ENCODE measurements at regions not wholly inside any gene's neighbourhood (a gene's known extent, or its start where the extent isn't known, plus 50 kb on each side); places are given as distances from the start of the nearest gene placed in this dataset.
A peak's percentile ranks its signal among the peaks of the same experiment; 100 is the strongest.
"Not testable (repeated sequence)": the region's sequence is repeated elsewhere in the genome, so short reads cannot be mapped to it uniquely, and the experiment has no call there.

DNA sequence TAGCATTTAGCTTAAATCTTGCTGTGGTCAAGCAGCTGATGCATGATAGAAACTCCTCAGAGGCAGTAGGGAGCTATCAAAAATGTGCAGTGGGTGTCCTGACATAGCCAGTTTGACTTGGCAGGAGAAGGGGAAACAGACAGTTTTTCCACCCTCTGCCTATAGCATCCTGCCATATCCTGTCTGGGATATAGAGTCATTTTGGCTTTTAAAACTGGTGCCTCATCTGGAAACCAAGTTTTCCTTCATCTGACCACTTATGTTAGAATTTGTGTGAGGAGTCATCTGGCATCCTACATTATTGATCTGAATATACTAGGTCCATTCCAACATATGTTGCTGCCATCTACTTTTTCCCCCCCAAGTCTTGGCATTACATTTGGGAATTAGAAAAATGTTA is 284.1 kb downstream of the CD109 start:
- H3K36me3 Mint-ChIP-seq, result no peaks in the 10 kb centered on the region
- peaks cover 8 to 11% of the 10 kb centered on the region in 2 donors for H3K9me3 Mint-ChIP-seq
- H3K27me3 Mint-ChIP-seq (ENCODE audit: low read depth in 2 of 2), result peaks cover 0 to 2% of the 10 kb centered on the region in 2 donors
- no peak overlapping the region for H3K27ac ChIP-seq (ENCODE audit: low read length)
- TF ChIP-seq, protein P1, sequence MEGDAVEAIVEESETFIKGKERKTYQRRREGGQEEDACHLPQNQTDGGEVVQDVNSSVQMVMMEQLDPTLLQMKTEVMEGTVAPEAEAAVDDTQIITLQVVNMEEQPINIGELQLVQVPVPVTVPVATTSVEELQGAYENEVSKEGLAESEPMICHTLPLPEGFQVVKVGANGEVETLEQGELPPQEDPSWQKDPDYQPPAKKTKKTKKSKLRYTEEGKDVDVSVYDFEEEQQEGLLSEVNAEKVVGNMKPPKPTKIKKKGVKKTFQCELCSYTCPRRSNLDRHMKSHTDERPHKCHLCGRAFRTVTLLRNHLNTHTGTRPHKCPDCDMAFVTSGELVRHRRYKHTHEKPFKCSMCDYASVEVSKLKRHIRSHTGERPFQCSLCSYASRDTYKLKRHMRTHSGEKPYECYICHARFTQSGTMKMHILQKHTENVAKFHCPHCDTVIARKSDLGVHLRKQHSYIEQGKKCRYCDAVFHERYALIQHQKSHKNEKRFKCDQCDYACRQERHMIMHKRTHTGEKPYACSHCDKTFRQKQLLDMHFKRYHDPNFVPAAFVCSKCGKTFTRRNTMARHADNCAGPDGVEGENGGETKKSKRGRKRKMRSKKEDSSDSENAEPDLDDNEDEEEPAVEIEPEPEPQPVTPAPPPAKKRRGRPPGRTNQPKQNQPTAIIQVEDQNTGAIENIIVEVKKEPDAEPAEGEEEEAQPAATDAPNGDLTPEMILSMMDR (IDR thresholded peaks at IDR 0.05), result no peak
- DNase-seq (no peak), ATAC-seq (no peak)
- H3K4me3 Mint-ChIP-seq, result no peak overlapping the region
- no peak overlapping the region for H3K4me3 ChIP-seq (ENCODE audit: low read length)
- H3K4me1 Mint-ChIP-seq, result no peaks in the 10 kb centered on the region
- H3K4me1 ChIP-seq (ENCODE audit: control insufficient read depth, insufficient read depth, low read length), result no peaks in the 10 kb centered on the region
- no peaks in the 10 kb centered on the region for H3K27me3 ChIP-seq (ENCODE audit: control insufficient read depth, insufficient read depth, low read length)
- no peaks in the 10 kb centered on the region for H3K36me3 ChIP-seq (ENCODE audit: control insufficient read depth, insufficient read depth, low read length)
- no peak overlapping the region for H3K27ac Mint-ChIP-seq
- no peaks in the 10 kb centered on the region for H3K9me3 ChIP-seq (ENCODE audit: control insufficient read depth, insufficient read depth, low read length)
- intact Hi-C loops (cut with micrococcal nuclease), result no loop called here

DNA sequence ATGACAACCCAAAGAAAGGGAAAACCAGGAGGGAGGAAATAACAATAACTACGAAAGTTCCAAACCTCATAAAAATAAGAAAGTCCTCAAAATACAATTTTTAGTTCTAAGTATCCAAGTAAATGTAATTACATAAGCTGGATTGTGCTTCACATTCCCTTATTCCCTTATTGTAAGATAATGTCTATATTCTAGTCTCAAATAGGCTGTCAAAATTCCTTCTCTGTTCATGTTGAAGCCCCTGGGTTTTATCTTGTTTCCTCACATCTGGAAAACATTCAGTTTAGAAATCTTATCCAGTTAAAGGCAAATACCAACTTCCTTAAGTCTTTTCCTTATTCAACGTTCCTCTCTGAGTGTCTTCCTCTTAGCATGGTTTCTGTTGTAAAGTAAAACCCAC is 282.3 kb downstream of the CD109 start:
- no peak overlapping the region for H3K27ac Mint-ChIP-seq
- peaks cover 0 to 2% of the 10 kb centered on the region in 2 donors for H3K27me3 Mint-ChIP-seq (ENCODE audit: low read depth in 2 of 2)
- H3K27ac ChIP-seq (ENCODE audit: low read length), result no peak overlapping the region
- no peaks in the 10 kb centered on the region for H3K36me3 Mint-ChIP-seq
- WGBS (ENCODE audit: insufficient coverage), result 13% methylated on average over 1 of the region's 2 CpGs
- H3K36me3 ChIP-seq (ENCODE audit: control insufficient read depth, insufficient read depth, low read length), result no peaks in the 10 kb centered on the region
- no peak overlapping the region for H3K4me3 ChIP-seq (ENCODE audit: low read length)
- no peak for ATAC-seq
- no peaks in the 10 kb centered on the region for H3K27me3 ChIP-seq (ENCODE audit: control insufficient read depth, insufficient read depth, low read length)
- H3K9me3 ChIP-seq (ENCODE audit: control insufficient read depth, insufficient read depth, low read length), result no peaks in the 10 kb centered on the region
- no peaks in the 10 kb centered on the region for H3K4me1 Mint-ChIP-seq
- no peaks in the 10 kb centered on the region for H3K4me1 ChIP-seq (ENCODE audit: control insufficient read depth, insufficient read depth, low read length)
- H3K4me3 Mint-ChIP-seq, result no peak overlapping the region
- peaks cover 7 to 8% of the 10 kb centered on the region in 2 donors for H3K9me3 Mint-ChIP-seq
- intact Hi-C loops (cut with micrococcal nuclease), result no loop called here
- no peak for DNase-seq
- TF ChIP-seq, protein P1 (IDR thresholded peaks at IDR 0.05), result no peak

DNA sequence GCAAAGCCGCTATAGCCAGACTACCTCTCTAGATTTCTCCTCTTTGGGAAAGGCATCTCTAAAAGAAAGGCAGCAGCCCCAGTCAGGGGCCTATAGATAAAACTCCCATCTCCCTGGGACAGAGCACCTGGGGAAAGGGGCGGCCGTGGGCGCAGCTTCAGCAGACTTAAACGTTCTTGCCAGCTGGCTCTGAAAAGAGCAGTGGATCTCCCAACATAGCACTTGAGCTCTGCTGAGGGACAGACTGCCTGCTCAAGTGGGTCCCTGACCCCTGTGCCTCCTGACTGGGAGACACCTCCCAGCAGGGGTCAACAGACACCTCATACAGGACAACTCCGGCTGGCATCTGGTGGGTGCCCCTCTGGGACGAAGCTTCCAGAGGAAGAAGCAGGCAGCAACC is 276.5 kb downstream of the CD109 start:
- 92% methylated on average over 7 of the region's 7 CpGs for WGBS (ENCODE audit: insufficient coverage)
- H3K27ac ChIP-seq (ENCODE audit: low read length); H3K4me3 Mint-ChIP-seq; H3K9me3 ChIP-seq (ENCODE audit: control insufficient read depth, insufficient read depth, low read length); ATAC-seq; H3K36me3 ChIP-seq (ENCODE audit: control insufficient read depth, insufficient read depth, low read length); H3K4me1 ChIP-seq (ENCODE audit: control insufficient read depth, insufficient read depth, low read length); H3K27me3 Mint-ChIP-seq (ENCODE audit: low read depth in 2 of 2); H3K4me1 Mint-ChIP-seq; intact Hi-C loops (cut with micrococcal nuclease); H3K36me3 Mint-ChIP-seq; H3K4me3 ChIP-seq (ENCODE audit: low read length); DNase-seq; H3K9me3 Mint-ChIP-seq; H3K27me3 ChIP-seq (ENCODE audit: control insufficient read depth, insufficient read depth, low read length); H3K27ac Mint-ChIP-seq: not testable (repeated sequence)

DNA sequence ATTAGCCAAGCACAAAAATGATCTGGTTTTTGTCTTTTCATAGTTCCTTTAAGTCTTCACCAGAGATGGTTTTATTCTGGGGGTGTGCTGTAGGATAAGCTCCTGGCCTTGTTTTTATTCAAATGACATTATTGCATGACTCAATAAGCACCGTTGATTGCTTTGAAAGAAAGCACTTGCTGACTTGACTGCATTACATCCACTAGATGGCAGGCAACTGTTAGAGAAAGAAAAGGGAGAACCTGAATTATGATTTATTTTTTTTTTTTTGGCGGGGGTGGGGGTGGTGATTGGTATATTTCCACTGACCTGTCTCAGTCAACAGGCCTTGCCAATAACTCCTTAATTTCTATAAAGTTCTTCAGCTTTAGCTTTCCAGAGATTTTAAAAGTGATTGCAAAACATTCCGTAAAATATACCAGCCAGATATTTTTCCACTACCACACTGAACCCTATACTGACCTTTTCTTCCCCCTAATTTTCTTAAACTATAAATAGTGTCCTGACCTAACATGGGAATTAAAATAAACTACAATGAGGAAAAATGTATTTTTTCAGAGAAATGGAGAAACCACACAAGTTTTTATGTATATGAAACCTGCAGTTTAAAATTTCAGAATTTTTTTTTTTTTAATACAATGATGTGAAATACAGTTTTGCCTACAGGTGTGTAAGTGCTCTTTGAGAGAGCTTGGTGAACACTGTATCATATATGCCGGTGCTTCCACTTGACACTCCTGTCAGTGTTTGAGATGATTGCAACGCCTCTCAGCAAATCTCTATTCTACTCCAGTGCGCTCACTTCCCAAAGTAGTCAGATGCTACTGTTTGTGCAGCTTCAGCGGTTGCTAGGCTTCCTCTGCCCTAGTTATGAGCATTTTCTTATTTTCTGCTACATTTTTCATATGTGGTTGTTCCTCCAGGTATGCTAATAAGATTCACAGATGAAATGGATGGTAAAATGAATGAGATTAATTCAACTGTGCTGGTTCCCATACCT is 274.3 kb downstream of the CD109 start:
- H3K27me3 Mint-ChIP-seq (ENCODE audit: low read depth in 2 of 2), result no peaks in the 10 kb centered on the region
- ATAC-seq (no peak), DNase-seq (peak in 1 of 2 donors; percentile 1)
- H3K9me3 Mint-ChIP-seq, result peaks cover 0 to 2% of the 10 kb centered on the region in 2 donors
- no peaks in the 10 kb centered on the region for H3K4me1 Mint-ChIP-seq
- no peak overlapping the region for H3K27ac ChIP-seq (ENCODE audit: low read length)
- H3K9me3 ChIP-seq (ENCODE audit: control insufficient read depth, insufficient read depth, low read length), result no peaks in the 10 kb centered on the region
- H3K27me3 ChIP-seq (ENCODE audit: control insufficient read depth, insufficient read depth, low read length), result no peaks in the 10 kb centered on the region
- WGBS (ENCODE audit: insufficient coverage), result 70% methylated on average over 6 of the region's 7 CpGs
- H3K4me1 ChIP-seq (ENCODE audit: control insufficient read depth, insufficient read depth, low read length), result no peaks in the 10 kb centered on the region
- no peaks in the 10 kb centered on the region for H3K36me3 ChIP-seq (ENCODE audit: control insufficient read depth, insufficient read depth, low read length)
- H3K27ac Mint-ChIP-seq, result no peak overlapping the region
- intact Hi-C loops (cut with micrococcal nuclease), result no loop called here
- H3K4me3 Mint-ChIP-seq, result no peak overlapping the region
- no peaks in the 10 kb centered on the region for H3K36me3 Mint-ChIP-seq
- H3K4me3 ChIP-seq (ENCODE audit: low read length), result no peak overlapping the region
- TF ChIP-seq, protein P1 (IDR thresholded peaks at IDR 0.05), result no peak
